Activated T-helper 1 cell treated with Interleukin-2 at 50 U/mL for 16 hours (primary cell): ENCODE measurements at regions not wholly inside any gene's neighbourhood (a gene's known extent, or its start where the extent isn't known, plus 50 kb on each side); places are given as distances from the start of the nearest gene placed in this dataset.
"Not testable (repeated sequence)": the region's sequence is repeated elsewhere in the genome, so short reads cannot be mapped to it uniquely, and the experiment has no call there.

Source experiments
- DNase-seq: peaks from one replicate; pipeline ENCODE4 v3.0.0-alpha.2; 2020; ENCODE audit warnings: low read depth

DNA sequence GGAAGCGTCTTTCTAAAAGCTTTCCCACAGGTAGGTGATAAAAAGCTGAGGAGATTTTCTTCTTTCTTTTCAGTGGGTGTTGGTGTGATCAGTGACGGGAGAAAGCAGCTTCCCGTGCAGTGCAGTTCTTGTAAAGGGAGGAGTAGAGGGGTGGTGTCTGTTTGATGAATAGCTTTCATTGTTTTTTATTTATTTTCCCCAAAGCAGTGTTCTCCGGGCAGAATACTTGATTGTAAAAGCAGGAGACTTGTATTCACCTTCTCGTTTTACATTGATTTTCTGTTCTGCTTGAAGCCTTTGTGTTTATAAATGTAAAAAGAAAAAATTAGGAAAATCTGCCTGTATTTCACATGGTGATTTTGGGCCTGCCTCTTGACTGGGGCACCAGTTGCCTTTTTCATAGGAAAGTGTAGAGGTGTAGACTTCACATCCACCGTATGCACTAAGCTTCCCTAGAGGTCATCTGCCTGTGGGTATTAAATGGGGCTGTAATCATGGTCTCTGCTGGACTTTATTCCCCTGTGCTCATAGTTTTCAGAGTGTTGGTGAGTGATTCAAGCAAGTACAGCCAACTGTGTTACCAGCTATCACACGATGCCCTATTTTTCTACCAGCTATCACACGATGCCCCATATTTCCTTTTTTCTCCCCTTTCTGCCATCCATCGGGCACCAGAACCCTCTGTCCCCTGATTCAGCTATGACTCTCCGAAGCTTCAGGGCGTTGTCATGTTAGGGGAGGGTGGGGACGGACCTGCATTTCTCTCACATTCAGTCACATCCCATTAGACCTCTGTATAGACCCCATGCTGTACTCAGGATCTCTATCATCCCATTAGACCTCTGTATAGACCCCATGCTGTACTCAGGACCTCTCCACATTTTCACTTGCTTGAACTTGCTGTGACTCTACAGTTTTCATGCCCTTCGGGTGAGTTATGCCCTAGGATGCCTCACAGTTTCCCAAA is 526.5 kb downstream of the TRIML1 start:
- DNase-seq, result no peak

DNA sequence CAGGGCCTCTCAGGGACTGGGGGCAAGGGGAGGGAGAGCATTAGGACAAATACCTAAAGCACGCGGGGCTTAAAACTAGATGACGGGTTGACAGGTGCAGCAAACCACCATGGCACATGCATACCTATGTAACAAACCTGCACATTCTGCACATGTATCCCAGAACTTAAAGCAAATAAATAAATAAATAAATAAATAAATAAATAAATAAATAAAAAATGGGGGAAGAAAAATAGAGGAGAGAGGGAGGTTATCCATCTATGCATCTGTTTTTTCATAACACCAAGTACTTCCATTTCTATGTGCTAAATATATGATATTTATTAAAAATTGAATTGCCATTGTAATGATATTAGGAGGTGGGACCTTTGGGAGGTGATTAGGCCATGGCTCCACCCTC is 539.5 kb downstream of the TRIML1 start:
- not testable (repeated sequence) for DNase-seq

DNA sequence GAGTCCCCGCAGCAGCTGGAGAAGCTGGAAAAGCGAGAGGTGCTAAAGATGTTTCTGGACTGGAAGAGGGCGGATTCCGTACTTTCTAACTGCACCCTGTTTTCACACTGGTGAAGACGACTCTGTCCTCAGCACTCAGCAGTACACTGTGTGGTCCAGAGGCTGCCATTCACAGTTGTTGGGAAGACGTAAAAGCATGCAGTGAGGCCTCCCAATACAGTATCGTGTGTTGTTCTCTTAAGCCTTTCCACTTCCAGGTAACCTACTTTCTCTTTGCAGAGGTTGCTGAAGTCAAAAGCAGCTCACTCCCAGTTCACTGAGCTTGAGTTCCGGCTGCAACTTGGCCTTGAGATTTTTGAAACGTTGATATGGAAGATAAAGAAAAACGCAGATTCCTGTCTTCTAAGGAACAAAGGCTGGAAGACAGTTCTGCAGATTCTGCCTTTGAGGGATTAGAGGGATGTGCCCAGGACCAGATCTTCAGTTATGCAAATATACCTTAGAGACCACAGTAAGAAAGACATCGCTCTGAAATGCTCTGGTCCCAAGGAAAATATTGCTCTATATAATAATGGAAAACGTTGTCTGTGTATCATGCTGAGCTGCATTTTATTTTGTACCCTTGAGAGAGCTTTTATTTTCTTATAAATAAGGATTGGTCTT is 540.9 kb downstream of the TRIML1 start:
- DNase-seq, result no peak

DNA sequence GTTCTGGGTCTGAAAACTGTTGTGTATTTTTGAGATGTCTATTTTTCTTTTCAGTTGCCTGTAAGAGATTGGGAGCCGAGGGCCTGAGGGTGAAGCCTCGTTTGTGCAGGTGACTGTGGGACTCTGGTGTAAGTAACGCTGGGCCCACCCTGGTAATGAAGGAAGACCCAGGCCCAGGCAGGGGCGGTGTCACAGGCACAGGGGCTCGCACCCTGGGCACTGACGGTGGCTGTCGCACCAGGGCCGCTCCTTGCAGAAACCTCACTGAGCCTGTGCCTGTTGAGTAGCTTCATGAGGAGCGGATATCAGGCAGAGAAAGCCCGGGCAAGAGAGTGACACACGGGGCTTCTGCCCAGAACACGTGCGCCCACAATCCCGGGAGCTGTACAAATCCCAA is 541.4 kb downstream of the TRIML1 start:
- no peak for DNase-seq

DNA sequence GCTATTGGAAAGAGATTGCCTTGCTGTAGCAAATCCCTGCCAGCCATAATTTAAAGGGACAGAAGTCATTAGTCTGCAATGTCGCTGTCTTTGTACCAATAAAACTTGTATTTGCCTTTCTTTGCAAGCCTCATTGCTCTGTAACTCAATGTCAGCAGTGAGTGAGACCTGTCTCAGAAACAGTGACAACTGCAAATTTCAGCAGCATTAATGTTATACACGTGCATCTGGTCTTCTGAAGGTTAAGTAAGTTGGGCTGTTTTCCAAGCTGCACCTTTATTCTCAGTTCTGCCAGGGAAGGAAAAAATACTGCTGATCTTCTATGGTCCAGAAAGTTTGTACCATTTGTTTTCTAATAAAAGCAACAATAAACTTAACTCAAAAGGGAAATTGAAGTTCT is 543.1 kb downstream of the TRIML1 start:
- no peak for DNase-seq

DNA sequence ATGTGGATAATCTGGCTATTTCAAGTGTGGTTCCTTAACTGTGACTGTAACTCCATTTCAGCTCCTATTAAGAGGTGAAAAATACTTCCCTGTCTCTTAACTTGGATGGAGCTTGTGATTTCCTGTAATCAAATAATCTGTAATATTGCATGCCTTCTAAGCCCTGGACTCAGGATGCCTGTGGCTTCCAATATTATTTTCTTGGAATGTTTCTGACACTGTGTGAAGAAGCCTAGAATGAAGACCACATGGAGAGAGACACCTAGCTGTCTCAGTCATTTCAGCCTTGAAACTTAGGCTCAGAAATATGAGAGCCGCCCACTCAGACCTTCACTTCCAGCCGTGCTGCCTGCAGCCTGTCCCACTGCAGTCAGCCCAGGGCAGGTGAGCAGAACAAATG is 544.3 kb downstream of the TRIML1 start:
- DNase-seq, result no peak

DNA sequence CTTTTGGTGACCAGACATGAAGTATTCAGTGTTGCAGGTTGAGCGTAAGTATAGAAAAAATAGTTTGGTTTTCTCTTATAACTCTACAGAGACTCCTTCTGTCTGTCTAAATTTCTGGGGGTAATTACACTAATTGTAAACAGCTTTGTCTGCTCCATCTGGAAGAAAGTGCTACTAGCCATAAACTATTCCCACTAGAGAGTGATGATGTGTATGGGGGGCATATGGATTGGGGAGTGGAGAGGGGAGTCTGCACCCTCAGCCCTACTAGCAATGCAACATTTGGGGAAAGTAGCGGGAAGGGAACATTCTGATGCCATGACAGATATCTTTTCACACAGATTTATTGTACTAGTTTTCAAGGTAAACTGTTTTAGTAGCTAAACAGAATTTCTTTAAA is 549.7 kb downstream of the TRIML1 start:
- DNase-seq, result no peak

DNA sequence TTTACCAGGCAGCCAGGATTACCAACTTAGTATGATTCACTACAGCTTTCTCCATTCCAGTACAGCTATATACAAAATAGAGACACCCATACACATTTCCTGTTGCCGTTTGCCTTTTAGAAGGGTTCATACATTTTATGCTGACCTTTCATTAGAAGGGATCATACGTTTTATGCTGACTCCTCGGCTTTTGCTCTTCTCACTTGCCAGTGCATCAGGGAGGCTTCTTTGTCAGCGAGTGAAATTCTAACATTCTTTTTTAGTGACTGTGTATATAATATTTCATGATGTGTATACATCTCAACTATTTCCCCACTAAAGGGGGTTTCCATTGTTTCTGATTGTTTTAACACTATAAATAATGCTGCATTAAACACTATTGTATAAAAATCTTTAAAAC is 552.6 kb downstream of the TRIML1 start:
- DNase-seq, result no peak

DNA sequence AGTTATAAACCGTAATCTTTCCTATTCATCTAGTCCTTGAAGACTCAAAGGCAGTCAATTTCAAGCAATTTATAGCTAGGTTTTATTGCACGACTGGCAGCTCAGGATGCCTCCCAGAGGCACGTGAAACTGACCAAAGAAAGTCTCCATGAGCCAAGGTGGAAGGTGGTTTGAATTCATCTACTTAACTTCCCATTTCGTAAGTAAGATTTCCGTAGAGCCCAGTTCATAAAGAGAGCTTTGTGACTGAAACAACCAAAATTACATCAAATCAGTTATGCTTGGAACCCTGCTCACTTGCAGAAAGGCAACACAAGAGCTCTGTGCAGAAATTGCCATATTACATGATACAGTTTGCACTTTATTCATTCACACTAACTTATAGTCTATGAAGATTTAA is 556.0 kb downstream of the TRIML1 start:
- DNase-seq, result no peak

DNA sequence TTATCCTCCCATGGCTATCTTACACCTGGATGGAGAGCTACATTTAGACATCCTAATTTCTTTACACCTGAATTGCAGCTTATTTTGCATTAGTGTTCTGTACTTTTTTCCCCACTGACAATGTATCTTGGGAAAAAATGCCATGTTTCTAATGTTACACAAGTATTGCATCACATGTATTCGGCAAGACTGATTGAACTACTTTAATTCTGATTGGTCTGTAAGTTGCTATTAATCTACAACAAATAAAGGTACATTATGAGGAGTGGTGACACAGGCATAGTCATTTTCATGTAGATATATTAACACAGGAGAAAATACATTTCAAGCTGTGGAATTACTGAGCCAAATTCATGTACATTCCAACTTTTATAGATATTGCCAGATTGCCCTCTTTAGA is 558.0 kb downstream of the TRIML1 start:
- DNase-seq, result no peak

DNA sequence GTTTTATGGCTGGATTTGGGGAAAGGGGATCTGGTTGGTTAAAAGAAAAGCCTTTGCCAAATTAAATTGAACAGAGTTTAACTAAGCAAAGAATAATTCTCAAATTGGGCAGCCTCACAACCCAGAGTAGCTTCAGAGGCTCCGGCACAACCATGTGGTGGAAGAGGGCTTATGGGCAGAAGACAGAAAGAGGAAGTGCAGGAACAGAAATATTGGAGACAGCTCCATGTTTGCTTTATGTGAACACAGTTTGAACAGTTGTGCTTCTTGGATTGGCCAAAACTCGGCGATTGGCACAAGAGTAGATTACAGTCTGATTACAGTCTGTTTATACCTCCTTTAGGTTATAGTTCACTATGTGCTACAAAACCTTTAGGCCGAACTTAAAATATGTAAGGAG is 562.7 kb downstream of the TRIML1 start:
- no peak for DNase-seq

DNA sequence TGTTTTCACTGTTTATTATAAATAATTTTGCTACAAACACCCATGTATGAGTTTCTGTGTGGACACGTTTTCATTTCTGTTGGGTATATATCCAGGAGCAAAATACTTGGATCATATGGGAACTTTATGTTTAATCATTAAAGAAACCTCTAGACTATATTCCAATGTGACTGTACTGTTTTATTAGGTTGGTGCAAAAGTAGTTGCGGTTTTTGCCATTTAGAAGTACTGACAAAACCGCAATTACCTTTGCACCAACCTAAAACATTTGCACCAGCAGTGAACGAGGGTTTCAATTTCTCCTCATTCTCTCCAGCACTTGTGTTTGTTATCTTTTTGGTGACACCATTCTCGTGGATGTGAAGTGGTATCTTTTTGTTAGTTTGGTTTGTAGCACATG is 565.0 kb downstream of the TRIML1 start:
- DNase-seq, result no peak

DNA sequence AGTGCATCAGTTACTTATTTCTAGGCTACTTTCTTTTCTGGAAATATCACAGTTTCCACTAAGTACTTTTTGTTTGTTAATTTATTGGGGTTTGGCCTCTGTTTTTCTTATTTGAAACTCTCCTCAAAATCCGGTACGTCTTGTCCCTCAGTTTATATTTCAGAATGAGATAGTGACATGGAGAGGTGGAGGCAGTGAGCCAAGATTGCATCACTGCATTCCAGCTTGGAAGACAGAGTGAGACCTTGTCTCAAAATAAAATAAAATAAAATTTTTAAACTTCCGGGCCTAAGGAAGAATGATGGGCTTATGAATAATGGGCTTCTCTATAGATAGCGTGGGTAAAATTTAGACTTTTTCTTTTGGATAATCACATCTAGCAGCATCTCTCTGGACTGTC is 567.8 kb downstream of the TRIML1 start:
- no peak for DNase-seq

DNA sequence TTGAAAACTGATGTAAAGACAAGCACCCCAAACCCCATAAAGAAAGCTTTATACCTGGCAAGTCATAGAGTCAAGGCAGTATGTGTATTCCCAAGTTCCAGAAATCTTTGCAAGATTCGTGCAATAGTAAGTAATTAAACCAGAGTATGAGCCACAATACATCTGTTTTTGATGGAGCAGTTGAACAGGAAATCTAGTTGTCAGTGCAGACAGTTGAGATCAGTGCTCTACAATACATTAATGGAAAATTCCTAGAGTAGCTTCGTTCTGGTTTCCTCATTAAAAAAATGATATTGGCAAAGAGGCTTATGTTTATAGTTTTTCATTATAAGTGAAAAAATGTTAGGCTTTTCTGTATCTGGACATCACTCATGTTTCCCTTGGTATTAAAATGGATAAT is 575.3 kb downstream of the TRIML1 start:
- no peak for DNase-seq

DNA sequence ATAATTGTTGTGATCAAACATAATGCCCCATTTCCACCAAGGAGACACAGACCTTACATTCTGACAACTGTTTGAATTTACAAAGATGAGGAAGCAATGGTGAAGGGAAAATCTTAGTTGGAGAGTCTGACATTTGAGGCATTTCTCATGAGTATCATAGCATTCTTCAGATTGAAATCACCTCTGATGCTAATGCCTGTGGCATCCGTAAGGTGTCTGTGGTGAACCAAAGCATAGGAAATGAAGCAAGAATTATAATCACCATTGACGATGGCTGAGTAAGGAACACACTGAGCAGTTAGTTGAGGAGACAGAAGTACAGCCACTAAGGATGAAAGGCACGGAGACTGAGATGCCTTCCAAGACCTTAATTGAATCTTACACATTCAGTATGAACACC is 575.7 kb downstream of the TRIML1 start:
- no peak for DNase-seq

DNA sequence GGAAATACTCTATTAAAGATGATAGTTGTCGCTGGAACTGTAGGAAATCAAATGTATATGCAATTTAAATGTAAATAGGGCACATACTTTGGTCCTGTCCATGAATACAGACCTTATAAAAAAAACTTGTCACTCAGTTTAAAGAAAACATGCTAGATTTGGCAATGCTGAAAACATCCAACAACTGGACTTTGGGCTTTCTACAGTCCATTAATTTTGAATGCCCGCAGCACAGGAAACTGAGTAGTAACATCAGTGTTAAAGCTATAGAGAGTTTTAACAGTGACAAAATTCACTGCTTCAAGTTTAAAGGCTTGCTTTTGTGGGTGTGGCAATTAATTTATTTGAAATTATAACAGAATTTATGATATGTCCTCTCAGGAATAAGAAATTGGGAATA is 578.4 kb downstream of the TRIML1 start:
- DNase-seq, result no peak

DNA sequence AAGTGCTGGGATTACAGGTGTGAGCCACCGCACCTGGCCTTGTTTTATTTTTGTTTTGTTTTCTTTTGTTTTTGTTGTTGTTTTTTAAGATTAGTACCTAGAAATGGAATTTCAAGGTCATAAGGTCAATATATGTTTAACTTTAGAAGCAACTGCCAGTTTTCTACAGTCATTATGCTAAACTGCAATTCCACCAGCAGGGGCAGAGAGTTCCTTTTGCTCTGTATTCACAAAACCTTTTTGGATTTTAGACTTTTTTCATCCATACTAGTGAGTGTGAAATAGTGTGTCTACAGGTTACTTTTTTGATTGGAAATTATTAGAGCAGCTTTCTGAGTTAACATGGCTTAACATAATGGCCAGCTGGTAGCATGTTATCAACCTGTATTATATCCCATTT is 580.6 kb downstream of the TRIML1 start:
- DNase-seq, result no peak

DNA sequence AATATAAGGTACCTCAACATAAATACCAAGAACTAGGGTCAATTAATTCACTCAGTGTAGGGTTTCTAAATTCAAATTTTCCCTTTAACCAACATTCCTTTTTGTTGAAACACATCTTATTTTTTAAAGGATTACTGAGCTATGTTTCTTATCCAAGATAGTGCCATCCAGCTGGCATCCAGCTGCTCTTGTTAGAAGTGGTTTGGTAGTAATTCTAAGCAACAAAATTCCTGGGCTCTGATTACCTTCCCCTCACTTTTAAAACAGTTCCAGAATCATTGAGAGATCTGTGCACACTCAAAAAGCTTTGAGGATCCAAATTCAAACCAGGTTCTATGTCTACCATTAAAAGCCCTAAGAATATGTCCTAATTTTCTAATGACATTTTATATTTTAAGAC is 583.7 kb downstream of the TRIML1 start:
- DNase-seq, result no peak

DNA sequence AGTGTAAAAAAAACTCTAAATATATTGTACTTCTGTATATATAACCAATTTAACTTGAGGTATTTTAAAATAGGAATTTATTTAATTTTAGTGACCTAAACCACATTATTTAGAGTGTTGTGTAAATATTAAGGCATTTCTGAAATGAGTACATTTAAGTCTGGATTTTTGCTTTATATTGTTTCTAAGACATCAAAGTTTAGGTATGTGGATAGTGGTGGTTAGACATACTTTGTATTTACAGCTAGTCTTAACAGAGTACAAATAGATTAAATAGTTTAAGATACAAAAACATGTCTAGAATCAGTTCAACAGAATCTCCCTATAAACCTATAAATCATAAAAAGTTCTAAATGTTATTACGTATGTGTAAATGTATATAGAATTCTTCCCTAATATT is 588.5 kb downstream of the TRIML1 start:
- DNase-seq, result no peak

DNA sequence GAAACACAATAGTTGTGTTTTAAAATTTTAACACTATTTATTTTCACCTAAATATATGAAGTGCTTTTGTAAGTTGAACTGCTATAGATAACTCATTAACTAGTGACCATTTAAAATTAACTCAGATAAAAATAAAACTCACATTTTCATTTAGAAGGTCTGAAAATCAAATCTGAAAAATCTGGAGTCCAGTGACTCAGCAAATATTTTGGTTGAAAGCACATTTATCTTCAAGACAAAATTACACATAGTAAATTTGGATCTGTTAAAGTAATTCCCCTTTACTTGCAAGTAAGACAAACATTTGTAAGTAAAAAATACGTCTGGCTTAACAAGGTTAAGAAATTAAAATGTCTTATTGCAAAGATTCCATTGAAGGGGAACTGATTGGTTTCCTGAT is 589.1 kb downstream of the TRIML1 start:
- no peak for DNase-seq

DNA sequence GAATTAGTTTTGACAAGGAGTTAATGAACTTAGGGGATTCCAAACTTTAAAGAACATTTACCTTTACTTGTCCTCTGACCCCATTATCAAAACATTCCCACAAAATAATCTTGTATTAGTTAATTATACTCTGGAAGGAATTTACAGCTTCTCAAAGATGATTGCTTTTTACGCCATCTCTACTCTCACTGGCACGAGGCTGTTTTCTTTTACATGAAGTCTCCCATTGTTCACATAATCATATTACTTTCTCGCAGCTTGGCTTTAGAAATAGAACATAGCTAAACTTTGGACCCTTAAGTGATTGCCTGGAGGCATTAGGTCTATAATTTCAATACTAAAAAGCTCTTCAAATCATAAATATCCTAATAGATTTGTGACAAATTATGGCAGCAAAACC is 592.9 kb downstream of the TRIML1 start:
- DNase-seq, result no peak

DNA sequence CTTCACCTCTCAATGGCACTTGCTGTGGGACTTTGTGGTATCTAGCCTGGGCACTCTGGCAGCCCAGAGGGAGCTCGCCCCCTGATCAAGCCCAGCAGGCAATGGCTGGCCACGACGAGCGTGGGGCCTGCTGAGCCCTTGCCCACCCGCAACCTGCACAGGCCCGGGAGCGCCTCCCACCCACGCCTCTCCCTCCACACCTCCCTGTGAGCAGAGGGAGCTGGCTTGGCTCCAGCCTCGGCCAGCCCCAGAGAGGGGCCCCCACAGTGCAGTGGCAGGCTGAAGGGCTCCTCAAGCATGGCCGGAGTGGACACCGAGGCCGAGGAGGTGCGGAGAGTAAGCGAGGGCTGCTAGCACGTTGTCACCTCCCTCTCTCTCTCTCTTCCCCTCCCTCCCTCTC is 595.8 kb downstream of the TRIML1 start:
- no peak for DNase-seq

DNA sequence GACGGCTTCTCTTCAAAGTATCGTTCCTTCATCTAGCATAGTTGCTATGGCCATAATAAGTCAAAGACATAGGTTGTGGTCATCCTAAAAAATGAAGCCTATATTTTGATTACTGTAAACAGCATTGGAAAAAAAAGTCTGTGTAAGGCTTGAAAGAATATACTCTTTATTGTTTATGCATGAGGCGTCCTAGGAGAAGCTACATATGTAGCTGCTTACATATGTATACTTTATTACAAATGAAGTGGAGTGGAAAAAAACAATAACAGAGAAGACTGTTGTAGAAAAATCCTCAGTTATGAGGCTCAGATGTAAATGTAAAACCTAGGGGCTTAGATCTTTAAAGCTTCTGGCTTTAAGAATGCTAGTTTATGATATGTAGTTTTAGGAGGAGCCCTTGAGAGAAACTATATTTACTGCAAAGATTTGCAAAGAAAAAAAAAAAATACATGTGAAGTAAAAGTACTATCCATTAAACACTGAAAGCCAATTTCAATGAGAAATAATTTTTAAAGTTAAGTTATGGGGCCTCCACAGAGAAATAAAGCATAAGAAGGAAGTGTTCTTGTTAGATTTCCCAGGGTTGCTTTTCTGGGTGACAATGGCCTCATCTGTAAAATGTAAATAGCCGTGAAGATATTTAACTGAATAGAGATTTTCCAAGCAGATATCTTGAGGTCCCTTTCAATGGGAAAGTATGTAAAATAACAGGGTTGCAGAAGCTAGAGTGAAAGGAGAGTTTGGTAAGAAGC is 598.2 kb downstream of the TRIML1 start:
- DNase-seq, result no peak
